Astrocyte of the cerebellum (primary cell): ENCODE measurements at regions not wholly inside any gene's neighbourhood (a gene's known extent, or its start where the extent isn't known, plus 50 kb on each side); places are given as distances from the start of the nearest gene placed in this dataset.
A peak's percentile ranks its signal among the peaks of the same experiment; 100 is the strongest.

Experiments used
- DNase-seq: peaks from one replicate; pipeline ENCODE4 v3.0.0-alpha.2; 2011; ENCODE audit warnings: low read depth
- H3K4me3 ChIP-seq: 2 replicates; pipeline ENCODE4 v1.5.1; 2011; ENCODE audit warnings: mild to moderate bottlenecking, low read depth, low read length, moderate library complexity
- CTCF ChIP-seq: IDR thresholded peaks from 2 replicates; pipeline ENCODE4 v1.5.1; 2012; ENCODE audit warnings: low read length, low read depth, moderate library complexity, mild to moderate bottlenecking; ENCODE audit errors: missing control alignments
- in situ Hi-C: cut with HindIII; loops from 2 replicates; pipeline ENCODE4 v1.10.0; 2017; ENCODE audit warnings: low sequenced_read_pairs

GRCh38 chr13:106417467-106418110, 117.9 kb downstream of the EFNB2 start:
- no peak for TF ChIP-seq CTCF
- no peak overlapping the region for H3K4me3 ChIP-seq
- no peak for DNase-seq
- in situ Hi-C loops = no loop called here

DNA sequence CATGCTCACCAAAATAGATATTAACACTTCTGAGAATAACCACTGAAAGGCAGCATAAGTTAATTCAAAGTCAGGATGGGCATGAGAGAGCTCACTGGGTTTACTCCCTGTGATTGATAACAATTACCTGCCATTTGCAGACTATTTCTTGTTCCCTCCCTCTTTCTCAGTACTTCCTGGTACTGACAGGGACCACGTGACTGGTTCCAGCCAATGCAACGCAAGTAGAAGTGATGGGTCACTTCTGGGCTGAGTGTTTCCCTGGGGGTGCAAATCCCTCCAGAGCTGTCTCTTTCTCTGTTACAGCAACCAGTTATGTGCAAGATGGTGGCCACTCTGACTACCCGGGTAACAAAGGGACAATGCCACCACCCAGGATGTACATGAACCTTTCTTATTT, 118.8 kb downstream of the EFNB2 start:
- no peak overlapping the region for H3K4me3 ChIP-seq
- DNase-seq = no peak
- in situ Hi-C loops = no loop called here
- TF ChIP-seq CTCF = no peak

- in situ Hi-C loops = no loop called here
- H3K4me3 ChIP-seq = no peak overlapping the region
- TF ChIP-seq CTCF = no peak
- peak; percentile 49 for DNase-seq
Measured at GRCh38 chr13:106415971-106416370, 119.5 kb downstream of the EFNB2 start.

DNA sequence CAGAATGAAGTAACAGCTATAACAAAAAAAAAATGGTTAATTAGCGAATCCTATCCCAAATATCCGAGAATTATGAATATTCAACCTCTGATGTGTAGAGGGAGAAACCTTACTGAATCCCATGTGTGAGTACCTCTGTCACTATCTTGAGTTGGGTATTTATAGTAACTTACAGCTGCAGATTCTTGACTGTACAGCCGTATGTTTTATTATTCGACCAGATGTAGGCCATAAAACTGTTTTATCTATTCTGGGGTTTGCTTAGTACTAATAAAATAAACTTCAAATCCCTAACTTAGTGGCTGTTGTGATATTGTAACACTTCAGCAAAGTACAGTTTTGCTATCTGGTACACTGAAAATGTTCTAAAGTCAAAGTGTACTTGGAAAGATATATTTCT, 120.0 kb downstream of the EFNB2 start:
- in situ Hi-C loops = no loop called here
- DNase-seq = no peak
- no peak overlapping the region for H3K4me3 ChIP-seq
- TF ChIP-seq CTCF = no peak

GRCh38 chr13:106407338-106407737, 128.1 kb downstream of the EFNB2 start:
- DNase-seq = no peak
- no peak overlapping the region for H3K4me3 ChIP-seq
- in situ Hi-C loops = no loop called here
- no peak for TF ChIP-seq CTCF

GRCh38 chr13:106405731-106406130, 129.7 kb downstream of the EFNB2 start:
- DNase-seq = no peak
- H3K4me3 ChIP-seq = no peak overlapping the region
- in situ Hi-C loops = no loop called here
- TF ChIP-seq CTCF = no peak

DNA sequence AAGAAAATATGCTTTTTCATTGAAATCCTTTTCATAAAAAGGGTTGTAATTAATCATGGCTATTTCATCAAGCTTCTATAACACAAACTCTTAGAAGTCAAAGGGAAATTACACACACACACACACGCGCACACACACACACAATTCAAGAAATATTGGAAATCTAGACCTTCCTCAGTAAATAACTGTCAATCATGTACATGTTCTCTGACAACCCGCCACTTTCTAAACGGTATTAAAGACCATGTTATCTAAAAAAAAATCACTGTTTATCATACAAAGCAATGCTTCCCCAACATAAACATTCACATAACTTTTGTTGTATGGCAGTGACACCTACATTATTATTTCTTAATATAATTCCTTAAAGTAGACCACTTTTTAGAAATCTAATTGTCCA, 132.2 kb downstream of the EFNB2 start:
- no peak for DNase-seq
- no peak for TF ChIP-seq CTCF
- H3K4me3 ChIP-seq = no peak overlapping the region
- in situ Hi-C loops = no loop called here
